ENCODE measurements at regions not wholly inside any gene's neighbourhood (a gene's known extent, or its start where the extent isn't known, plus 50 kb on each side); places are given as distances from the start of the nearest gene placed in this dataset.

DNA sequence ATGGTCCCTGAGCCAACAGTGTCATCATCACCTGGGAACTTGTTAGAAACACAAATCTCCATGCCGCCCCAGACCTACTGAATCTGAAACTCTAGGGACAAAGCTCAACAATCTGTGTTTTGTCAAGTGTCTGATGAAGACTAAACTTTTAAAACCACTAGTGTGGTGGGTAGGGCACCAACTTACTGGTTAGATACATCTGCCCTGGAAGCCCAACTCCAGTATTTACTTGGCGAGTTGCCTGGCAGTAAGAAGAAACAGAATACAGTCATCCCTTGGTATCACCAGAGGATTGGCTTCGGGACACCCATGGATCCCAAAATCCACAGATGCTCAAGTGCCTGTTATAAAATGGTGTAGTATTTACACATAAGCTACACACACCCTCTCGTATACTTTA, 367.9 kb upstream of the DUSP10 start:
- H3K4me1 ChIP-seq (ENCODE audit: control insufficient read depth, insufficient read depth, low read depth, low read length), result no peaks in the 10 kb centered on the region
- H2AFZ ChIP-seq (ENCODE audit: low read depth, low read length), result no peak overlapping the region
- no peak overlapping the region for H4K8ac ChIP-seq (ENCODE audit: low read length)
- no peak overlapping the region for H3K14ac ChIP-seq (ENCODE audit: low read length in 2 of 2)
- H3K36me3 ChIP-seq (ENCODE audit: control insufficient read depth in 1 of 2, insufficient read depth in 2 of 2, low read depth in 1 of 2, low read length in 2 of 2), result no peaks in the 10 kb centered on the region
- H2BK5ac ChIP-seq (ENCODE audit: low read depth, low read length, poor library complexity, severe bottlenecking), result no peak overlapping the region
- H3K9ac ChIP-seq (ENCODE audit: low read length), result no peak overlapping the region
- H3K4me2 ChIP-seq (ENCODE audit: low read length, poor library complexity, severe bottlenecking), result no peak overlapping the region
- H3K27ac ChIP-seq (ENCODE audit: low read length, poor library complexity, severe bottlenecking), result no peak overlapping the region
- no peak overlapping the region for H4K91ac ChIP-seq (ENCODE audit: low read length)
- no peak overlapping the region for H3K23ac ChIP-seq (ENCODE audit: low read length in 2 of 2)
- no peaks in the 10 kb centered on the region for H3K9me3 ChIP-seq (ENCODE audit: control insufficient read depth, low read length)
- peaks cover 0 to 11% of the 10 kb centered on the region in 2 experiments for H3K27me3 ChIP-seq (ENCODE audit: control insufficient read depth in 1 of 2, insufficient read depth in 1 of 2, low read length in 2 of 2)
- H3K18ac ChIP-seq (ENCODE audit: low read depth in 1 of 2, low read length in 2 of 2), result no peak overlapping the region
- H2BK12ac ChIP-seq (ENCODE audit: low read length in 2 of 2), result no peak overlapping the region
- H3K4me3 ChIP-seq (ENCODE audit: insufficient read depth in 1 of 2, low read depth in 1 of 2, low read length in 2 of 2), result no peak overlapping the region
- H3K79me1 ChIP-seq (replicated peaks; ENCODE audit: low read length, poor library complexity, severe bottlenecking), result no peaks in the 10 kb centered on the region
- DNase-seq, result no peak
- no peak overlapping the region for H2BK15ac ChIP-seq (ENCODE audit: low read depth, poor library complexity, severe bottlenecking)
- H2BK120ac ChIP-seq (ENCODE audit: low read depth, low read length), result no peak overlapping the region
- WGBS, result 100% methylated on average over 2 of the region's 4 CpGs
- H3K4ac ChIP-seq (ENCODE audit: low read depth in 1 of 2, low read length in 2 of 2), result no peak overlapping the region
- no peak overlapping the region for H2AK5ac ChIP-seq (ENCODE audit: low read length, severe bottlenecking)

- no peaks in the 10 kb centered on the region for H3K4me1 ChIP-seq (ENCODE audit: control insufficient read depth, insufficient read depth, low read depth, low read length)
- no peaks in the 10 kb centered on the region for H3K9me3 ChIP-seq (ENCODE audit: control insufficient read depth, low read length)
- no peak overlapping the region for H2BK15ac ChIP-seq (ENCODE audit: low read depth, poor library complexity, severe bottlenecking)
- no peaks in the 10 kb centered on the region for H3K79me1 ChIP-seq (replicated peaks; ENCODE audit: low read length, poor library complexity, severe bottlenecking)
- H2AK5ac ChIP-seq (ENCODE audit: low read length, severe bottlenecking), result no peak overlapping the region
- H3K4me2 ChIP-seq (ENCODE audit: low read length, poor library complexity, severe bottlenecking), result no peak overlapping the region
- H2BK5ac ChIP-seq (ENCODE audit: low read depth, low read length, poor library complexity, severe bottlenecking), result no peak overlapping the region
- no peak overlapping the region for H4K8ac ChIP-seq (ENCODE audit: low read length)
- no peak overlapping the region for H4K91ac ChIP-seq (ENCODE audit: low read length)
- peaks cover 0 to 11% of the 10 kb centered on the region in 2 experiments for H3K27me3 ChIP-seq (ENCODE audit: control insufficient read depth in 1 of 2, insufficient read depth in 1 of 2, low read length in 2 of 2)
- no peak overlapping the region for H2AFZ ChIP-seq (ENCODE audit: low read depth, low read length)
- no peak overlapping the region for H2BK120ac ChIP-seq (ENCODE audit: low read depth, low read length)
- H3K4ac ChIP-seq (ENCODE audit: low read depth in 1 of 2, low read length in 2 of 2), result no peak overlapping the region
- no peak overlapping the region for H3K14ac ChIP-seq (ENCODE audit: low read length in 2 of 2)
- WGBS, result 87% methylated on average over 4 of the region's 4 CpGs
- no peak overlapping the region for H3K27ac ChIP-seq (ENCODE audit: low read length, poor library complexity, severe bottlenecking)
- no peak overlapping the region for H3K9ac ChIP-seq (ENCODE audit: low read length)
- H3K4me3 ChIP-seq (ENCODE audit: insufficient read depth in 1 of 2, low read depth in 1 of 2, low read length in 2 of 2), result no peak overlapping the region
- H3K18ac ChIP-seq (ENCODE audit: low read depth in 1 of 2, low read length in 2 of 2), result no peak overlapping the region
- no peak overlapping the region for H3K23ac ChIP-seq (ENCODE audit: low read length in 2 of 2)
- H2BK12ac ChIP-seq (ENCODE audit: low read length in 2 of 2), result no peak overlapping the region
- DNase-seq, result no peak
- H3K36me3 ChIP-seq (ENCODE audit: control insufficient read depth in 1 of 2, insufficient read depth in 2 of 2, low read depth in 1 of 2, low read length in 2 of 2), result no peaks in the 10 kb centered on the region
Measured at GRCh38 chr1:222107975-222108374, 366.1 kb upstream of the DUSP10 start.

- Histone ChIP-seq H2BK12ac (ENCODE audit: low read length in 2 of 2) (no peak overlapping the region), H3K79me1 (replicated peaks; ENCODE audit: low read length, poor library complexity, severe bottlenecking) (no peaks in the 10 kb centered on the region), H3K36me3 (ENCODE audit: control insufficient read depth in 1 of 2, insufficient read depth in 2 of 2, low read depth in 1 of 2, low read length in 2 of 2) (no peaks in the 10 kb centered on the region), H4K91ac (ENCODE audit: low read length) (no peak overlapping the region), H3K9me3 (ENCODE audit: control insufficient read depth, low read length) (no peaks in the 10 kb centered on the region), H3K23ac (ENCODE audit: low read length in 2 of 2) (no peak overlapping the region), H3K9ac (ENCODE audit: low read length) (no peak overlapping the region), H4K8ac (ENCODE audit: low read length) (no peak overlapping the region), H3K27me3 (ENCODE audit: control insufficient read depth in 1 of 2, insufficient read depth in 1 of 2, low read length in 2 of 2) (peaks cover 0 to 11% of the 10 kb centered on the region in 2 experiments), H3K27ac (ENCODE audit: low read length, poor library complexity, severe bottlenecking) (no peak overlapping the region), H3K14ac (ENCODE audit: low read length in 2 of 2) (no peak overlapping the region), H2BK15ac (ENCODE audit: low read depth, poor library complexity, severe bottlenecking) (no peak overlapping the region), H3K4ac (ENCODE audit: low read depth in 1 of 2, low read length in 2 of 2) (no peak overlapping the region), H3K18ac (ENCODE audit: low read depth in 1 of 2, low read length in 2 of 2) (no peak overlapping the region), H2BK5ac (ENCODE audit: low read depth, low read length, poor library complexity, severe bottlenecking) (no peak overlapping the region), H2AK5ac (ENCODE audit: low read length, severe bottlenecking) (no peak overlapping the region), H2BK120ac (ENCODE audit: low read depth, low read length) (no peak overlapping the region), H3K4me3 (ENCODE audit: insufficient read depth in 1 of 2, low read depth in 1 of 2, low read length in 2 of 2) (no peak overlapping the region), H3K4me1 (ENCODE audit: control insufficient read depth, insufficient read depth, low read depth, low read length) (no peaks in the 10 kb centered on the region), H3K4me2 (ENCODE audit: low read length, poor library complexity, severe bottlenecking) (no peak overlapping the region), H2AFZ (ENCODE audit: low read depth, low read length) (no peak overlapping the region)
- DNase-seq, result no peak
- WGBS, result 98% methylated on average over 5 of the region's 5 CpGs
Measured at GRCh38 chr1:222107267-222107666, 365.4 kb upstream of the DUSP10 start.

DNA sequence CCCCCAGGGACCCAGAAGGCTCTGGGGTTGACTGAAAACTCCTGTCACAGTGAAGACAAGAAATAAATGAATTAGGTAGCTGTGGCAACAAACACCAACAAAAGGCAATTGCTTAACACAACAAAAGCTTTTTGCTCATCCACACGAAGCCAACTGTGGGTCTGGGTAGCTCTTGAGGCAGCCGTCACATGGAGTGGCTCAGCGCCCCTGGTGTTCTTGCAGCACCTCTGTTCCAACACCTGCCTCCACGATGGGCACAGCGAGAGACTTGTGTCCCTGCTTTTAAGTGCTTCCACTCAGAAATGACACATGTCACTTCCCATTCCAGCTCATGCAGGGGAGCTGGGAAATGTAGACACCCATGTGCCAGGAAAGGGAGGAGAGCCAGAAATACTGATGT, 364.5 kb upstream of the DUSP10 start:
- H3K23ac ChIP-seq (ENCODE audit: low read length in 2 of 2), result no peak overlapping the region
- no peak overlapping the region for H2BK120ac ChIP-seq (ENCODE audit: low read depth, low read length)
- H2BK12ac ChIP-seq (ENCODE audit: low read length in 2 of 2), result no peak overlapping the region
- H3K9me3 ChIP-seq (ENCODE audit: control insufficient read depth, low read length), result no peaks in the 10 kb centered on the region
- no peak overlapping the region for H4K8ac ChIP-seq (ENCODE audit: low read length)
- no peak overlapping the region for H2BK15ac ChIP-seq (ENCODE audit: low read depth, poor library complexity, severe bottlenecking)
- H2BK5ac ChIP-seq (ENCODE audit: low read depth, low read length, poor library complexity, severe bottlenecking), result no peak overlapping the region
- no peak overlapping the region for H3K4me3 ChIP-seq (ENCODE audit: insufficient read depth in 1 of 2, low read depth in 1 of 2, low read length in 2 of 2)
- no peak overlapping the region for H3K4ac ChIP-seq (ENCODE audit: low read depth in 1 of 2, low read length in 2 of 2)
- no peaks in the 10 kb centered on the region for H3K36me3 ChIP-seq (ENCODE audit: control insufficient read depth in 1 of 2, insufficient read depth in 2 of 2, low read depth in 1 of 2, low read length in 2 of 2)
- no peak for DNase-seq
- H3K18ac ChIP-seq (ENCODE audit: low read depth in 1 of 2, low read length in 2 of 2), result no peak overlapping the region
- no peak overlapping the region for H3K27ac ChIP-seq (ENCODE audit: low read length, poor library complexity, severe bottlenecking)
- H3K14ac ChIP-seq (ENCODE audit: low read length in 2 of 2), result no peak overlapping the region
- H4K91ac ChIP-seq (ENCODE audit: low read length), result no peak overlapping the region
- 86% methylated on average over 5 of the region's 5 CpGs for WGBS
- H2AFZ ChIP-seq (ENCODE audit: low read depth, low read length), result no peak overlapping the region
- no peak overlapping the region for H2AK5ac ChIP-seq (ENCODE audit: low read length, severe bottlenecking)
- H3K27me3 ChIP-seq (ENCODE audit: control insufficient read depth in 1 of 2, insufficient read depth in 1 of 2, low read length in 2 of 2), result peaks cover 0 to 11% of the 10 kb centered on the region in 2 experiments
- no peaks in the 10 kb centered on the region for H3K79me1 ChIP-seq (replicated peaks; ENCODE audit: low read length, poor library complexity, severe bottlenecking)
- no peaks in the 10 kb centered on the region for H3K4me1 ChIP-seq (ENCODE audit: control insufficient read depth, insufficient read depth, low read depth, low read length)
- no peak overlapping the region for H3K4me2 ChIP-seq (ENCODE audit: low read length, poor library complexity, severe bottlenecking)
- no peak overlapping the region for H3K9ac ChIP-seq (ENCODE audit: low read length)

Data from mesenchymal stem cell (in vitro differentiated cells and primary cell).